ENCODE measurements at regions not wholly inside any gene's neighbourhood (a gene's known extent, or its start where the extent isn't known, plus 50 kb on each side); places are given as distances from the start of the nearest gene placed in this dataset.
A peak's percentile ranks its signal among the peaks of the same experiment; 100 is the strongest.

- in situ Hi-C loops (cut with MboI; ENCODE audit: low sequenced_read_pairs, unreplicated experiment), result no loop called here
- TF ChIP-seq CTCF (IDR thresholded peaks at IDR 0.05; ENCODE audit: borderline replicate concordance, control extremely low read depth, extremely low read depth, insufficient read depth, missing control alignments), result no peak
- DNase-seq (ENCODE audit: low spot score), result no peak
These were observed 58.9 kb downstream of the NUDT11 start for GRCh38 chrX:51437521-51437920.

DNA sequence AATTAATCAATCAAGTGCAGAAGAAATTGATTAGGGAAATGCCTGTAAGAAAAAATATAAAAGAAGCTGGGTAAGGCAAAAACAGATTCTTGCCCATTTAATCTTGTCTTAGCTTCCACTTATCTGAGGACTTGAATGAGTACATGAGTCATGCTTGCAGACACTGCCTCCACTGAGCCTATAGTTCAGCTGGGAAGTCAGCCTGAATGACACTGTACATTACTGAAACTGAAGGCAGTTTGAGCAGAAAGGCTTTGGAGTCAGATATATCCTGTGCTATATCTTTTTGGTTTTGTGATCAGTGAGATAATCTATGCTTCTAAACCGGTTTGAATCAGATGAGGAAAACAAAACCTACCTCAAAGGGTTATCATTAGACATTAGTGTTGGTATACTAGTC, 61.3 kb downstream of the NUDT11 start:
- TF ChIP-seq CTCF (IDR thresholded peaks at IDR 0.05; ENCODE audit: borderline replicate concordance, control extremely low read depth, extremely low read depth, insufficient read depth, missing control alignments), result no peak
- in situ Hi-C loops (cut with MboI; ENCODE audit: low sequenced_read_pairs, unreplicated experiment), result no loop called here
- DNase-seq (ENCODE audit: low spot score), result no peak

DNA sequence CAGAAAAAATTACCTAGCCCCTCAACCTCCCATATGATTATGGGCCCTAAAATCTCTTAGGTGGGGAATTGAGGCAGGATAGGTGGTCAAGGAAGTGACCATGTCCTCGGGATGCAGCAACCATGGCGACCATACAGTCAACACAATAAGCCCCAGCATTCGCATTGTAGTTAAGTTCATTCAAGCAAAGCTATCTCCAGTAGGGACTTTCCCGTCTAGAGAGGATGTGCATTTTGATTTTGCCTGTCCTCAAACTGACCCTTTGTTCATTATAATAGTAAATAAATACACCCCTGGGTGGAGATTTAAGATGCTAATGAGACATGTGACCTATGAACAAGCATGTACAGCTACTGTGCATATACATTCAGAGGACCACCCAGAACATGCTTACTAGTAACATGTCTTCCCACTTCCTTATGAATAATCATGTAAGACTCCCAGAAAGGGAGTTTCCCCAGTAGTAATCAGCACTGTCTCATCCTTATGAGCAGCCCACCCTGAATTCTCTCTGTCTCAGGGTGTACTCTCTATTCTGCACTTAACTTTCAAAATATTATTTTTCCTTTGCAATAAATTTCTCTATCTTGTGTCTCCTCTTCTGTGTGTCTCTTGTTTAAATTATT, 74.3 kb downstream of the NUDT11 start:
- in situ Hi-C loops (cut with MboI; ENCODE audit: low sequenced_read_pairs, unreplicated experiment), result no loop called here
- TF ChIP-seq CTCF (IDR thresholded peaks at IDR 0.05; ENCODE audit: borderline replicate concordance, control extremely low read depth, extremely low read depth, insufficient read depth, missing control alignments), result no peak
- no peak for DNase-seq (ENCODE audit: low spot score)

GRCh38 chrX:51420610-51421009, 75.8 kb downstream of the NUDT11 start:
- no peak for DNase-seq (ENCODE audit: low spot score)
- TF ChIP-seq CTCF (IDR thresholded peaks at IDR 0.05; ENCODE audit: borderline replicate concordance, control extremely low read depth, extremely low read depth, insufficient read depth, missing control alignments), result peak; percentile 62
- in situ Hi-C loops (cut with MboI; ENCODE audit: low sequenced_read_pairs, unreplicated experiment), result no loop called here

DNA sequence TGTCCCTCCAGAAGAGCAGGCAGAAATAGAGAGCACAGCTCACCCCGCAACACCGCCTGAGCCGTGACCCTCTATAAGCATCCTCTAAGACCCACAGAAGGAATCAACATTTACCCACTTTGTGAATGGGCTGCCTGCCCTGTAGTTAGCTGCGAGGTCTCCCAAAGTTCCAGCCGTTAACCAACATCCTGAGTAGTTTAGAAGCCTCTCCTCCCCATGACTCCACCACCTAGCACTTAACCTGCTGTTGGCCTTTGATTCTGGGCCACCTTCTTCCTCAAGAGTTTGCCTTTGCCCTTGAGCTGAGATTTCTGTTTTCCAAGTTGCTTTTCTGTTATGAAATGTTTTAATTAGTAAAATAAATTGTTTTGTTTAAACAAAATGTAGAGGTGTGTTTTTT, 75.8 kb downstream of the NUDT10 start:
- no peak for TF ChIP-seq CTCF (IDR thresholded peaks at IDR 0.05; ENCODE audit: borderline replicate concordance, control extremely low read depth, extremely low read depth, insufficient read depth, missing control alignments)
- in situ Hi-C loops (cut with MboI; ENCODE audit: low sequenced_read_pairs, unreplicated experiment), result no loop called here
- no peak for DNase-seq (ENCODE audit: low spot score)

- TF ChIP-seq CTCF (IDR thresholded peaks at IDR 0.05; ENCODE audit: borderline replicate concordance, control extremely low read depth, extremely low read depth, insufficient read depth, missing control alignments), result no peak
- DNase-seq (ENCODE audit: low spot score), result no peak
- in situ Hi-C loops (cut with MboI; ENCODE audit: low sequenced_read_pairs, unreplicated experiment), result no loop called here
These were observed 75.1 kb downstream of the NUDT10 start for GRCh38 chrX:51407520-51408409.

Data from GM13976 (cell line).